D721Med (cell line): ENCODE measurements at regions not wholly inside any gene's neighbourhood (a gene's known extent, or its start where the extent isn't known, plus 50 kb on each side); places are given as distances from the start of the nearest gene placed in this dataset.

Experiments used
- DNase-seq: peaks from one replicate; pipeline ENCODE4 v3.0.0; 2011; ENCODE audit warnings: low spot score; ENCODE audit not compliant: insufficient read length
- FAIRE-seq: peaks from 2 replicates; lab custom pipeline; 2011; peaks lifted over from hg19 to GRCh38; lab: Jason Lieb, UNC
- CTCF ChIP-seq: IDR thresholded peaks from 2 replicates; pipeline ENCODE4 v1.5.1; 2012; ENCODE audit warnings: mild to moderate bottlenecking, control low read depth; ENCODE audit not compliant: insufficient read depth; ENCODE audit errors: missing control alignments

GRCh38 chr16:80150978-80151721, 389.6 kb upstream of the DYNLRB2 start:
- DNase-seq (no peak), FAIRE-seq (no peak)
- no peak for TF ChIP-seq CTCF

GRCh38 chr16:80148826-80149225, 392.0 kb upstream of the DYNLRB2 start:
- FAIRE-seq (no peak), DNase-seq (no peak)
- TF ChIP-seq CTCF, result no peak

GRCh38 chr16:80147026-80147655, 393.7 kb upstream of the DYNLRB2 start:
- DNase-seq, result no peak
- no peak for TF ChIP-seq CTCF
- no peak for FAIRE-seq

- FAIRE-seq (no peak), DNase-seq (no peak)
- TF ChIP-seq CTCF, result no peak
Observed at GRCh38 chr16:80144191-80144590, 396.6 kb upstream of the DYNLRB2 start.

- no peak for TF ChIP-seq CTCF
- no peak for FAIRE-seq
- no peak for DNase-seq
Observed at GRCh38 chr16:80142940-80143339, 397.9 kb upstream of the DYNLRB2 start.

GRCh38 chr16:80142281-80142680, 398.5 kb upstream of the DYNLRB2 start:
- DNase-seq (no peak), FAIRE-seq (no peak)
- no peak for TF ChIP-seq CTCF

GRCh38 chr16:80129791-80130190, 411.0 kb upstream of the DYNLRB2 start:
- FAIRE-seq (no peak), DNase-seq (no peak)
- TF ChIP-seq CTCF, result no peak
